Activated T-cell treated with anti-CD3 and anti-CD28 coated beads, Interleukin-2, amount 50 U/mL, for 1 hour (primary cell): ENCODE measurements at regions not wholly inside any gene's neighbourhood (a gene's known extent, or its start where the extent isn't known, plus 50 kb on each side); places are given as distances from the start of the nearest gene placed in this dataset.

Source experiments
- DNase-seq: peaks from one replicate; pipeline ENCODE4 v3.0.0-alpha.2; 2020

DNA sequence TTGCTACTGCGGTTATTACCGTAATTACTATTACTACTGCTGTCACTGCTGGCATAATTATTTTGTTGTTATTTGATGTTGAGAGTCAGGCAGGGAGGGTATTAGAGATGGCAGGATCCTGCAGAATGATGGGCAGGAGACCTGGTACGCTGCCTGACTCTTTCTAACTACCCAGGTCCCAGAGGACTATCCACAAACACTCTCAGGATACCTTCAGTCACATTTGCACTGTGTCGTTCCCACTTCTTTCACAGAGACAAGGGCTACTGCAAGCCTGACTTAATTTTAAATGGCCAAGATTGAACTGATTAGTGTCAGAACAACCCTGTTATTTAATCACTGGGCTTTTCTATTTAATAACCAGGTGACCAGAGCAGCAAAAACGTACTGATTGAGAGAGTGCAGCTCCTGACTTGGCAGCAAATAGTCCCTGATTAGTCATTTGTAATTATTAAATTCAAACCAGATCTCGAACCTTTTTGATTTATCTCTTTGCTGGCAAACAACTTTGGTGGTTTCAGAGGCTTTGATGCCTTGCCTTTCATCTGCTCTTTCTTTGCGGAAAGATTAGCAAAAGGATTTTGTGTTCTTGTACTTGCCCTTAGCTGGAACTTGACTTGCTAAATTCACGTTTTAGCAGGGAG is 88.8 kb upstream of the ARHGEF3 start:
- no peak for DNase-seq

DNA sequence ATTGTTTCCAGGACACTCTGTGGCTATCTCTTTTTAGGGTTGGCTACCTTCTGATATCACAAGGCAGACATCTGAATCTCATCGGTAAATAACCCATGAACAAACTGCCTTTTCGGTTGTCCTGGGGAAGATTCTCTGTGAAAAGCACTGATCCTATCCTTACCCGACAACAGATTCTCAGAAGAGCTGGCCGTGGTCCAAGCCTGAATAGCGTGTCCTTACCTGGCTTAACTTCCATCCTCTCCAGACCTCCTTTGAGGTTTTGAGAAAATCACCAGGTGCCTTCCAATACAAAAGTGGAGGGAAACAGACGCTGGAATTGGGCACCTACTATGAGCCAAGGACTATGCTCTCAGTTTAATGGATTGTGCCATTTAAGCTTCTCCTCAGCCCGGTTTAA is 87.4 kb upstream of the ARHGEF3 start:
- no peak for DNase-seq

DNA sequence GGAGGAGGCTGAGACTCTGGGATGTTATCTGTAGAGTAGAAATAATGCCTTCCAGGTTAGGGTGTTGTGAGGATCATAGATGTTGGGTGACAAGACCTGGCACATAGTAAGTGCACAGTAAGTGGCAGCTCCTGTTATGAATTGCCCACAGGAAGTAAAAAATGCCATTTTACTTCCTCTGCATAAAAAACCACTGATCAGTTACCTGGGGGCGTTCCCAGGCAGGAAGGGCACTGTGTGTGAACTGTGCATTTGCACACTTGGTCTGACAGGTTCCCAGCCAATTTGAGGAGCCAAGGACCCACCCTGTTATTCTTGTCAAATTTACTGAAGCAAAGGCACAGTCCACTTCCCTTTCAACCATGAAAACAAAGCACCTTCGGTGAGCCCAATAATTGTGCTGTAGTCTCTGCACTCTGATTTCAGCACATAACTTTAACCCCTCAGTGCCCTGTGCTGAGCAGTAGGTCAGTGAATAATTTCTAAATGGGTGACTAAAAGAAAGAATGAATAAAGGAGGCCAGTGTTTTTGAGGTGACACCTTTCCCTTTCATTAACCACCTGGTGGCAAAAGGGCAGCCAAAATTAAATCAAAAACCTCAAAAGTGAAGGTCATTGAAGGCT is 85.8 kb upstream of the ARHGEF3 start:
- no peak for DNase-seq

DNA sequence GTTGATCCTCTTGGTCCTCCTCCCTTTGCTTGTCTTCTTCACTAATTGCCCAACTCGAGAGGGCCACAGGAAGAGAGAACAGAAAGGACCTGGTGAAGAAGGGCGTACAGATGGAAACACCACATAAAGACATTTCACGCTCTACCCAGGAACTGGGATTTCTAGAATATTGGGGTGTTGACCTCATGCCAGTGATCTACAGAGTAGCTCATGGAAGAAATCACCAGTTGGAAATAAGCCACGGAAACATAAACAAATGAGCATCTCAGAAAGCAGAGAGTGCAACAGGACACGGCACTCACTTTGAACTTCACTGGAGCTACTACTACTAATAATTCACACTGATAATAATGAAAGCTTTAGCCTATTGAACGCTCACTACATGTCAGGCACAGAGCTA is 84.6 kb upstream of the ARHGEF3 start:
- DNase-seq, result no peak

DNA sequence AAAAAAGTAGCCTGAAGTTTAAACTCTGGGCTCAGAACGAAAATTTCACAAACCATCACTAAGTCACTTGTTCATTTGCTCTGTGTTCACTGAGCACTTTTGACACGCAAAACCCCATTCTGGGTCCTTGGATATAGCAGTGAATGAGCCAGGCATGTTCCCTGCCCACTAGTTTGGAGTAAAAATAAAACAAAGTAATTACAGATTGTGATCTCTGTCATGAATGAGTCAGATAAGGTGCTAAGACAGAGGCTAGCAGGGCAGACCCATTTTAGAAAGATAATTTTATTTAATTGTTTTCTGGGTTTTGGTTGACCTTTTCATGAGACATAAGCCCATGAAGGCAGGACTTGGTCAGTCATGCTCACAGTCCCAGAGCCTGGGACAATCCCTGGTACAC is 84.1 kb upstream of the ARHGEF3 start:
- DNase-seq, result no peak

DNA sequence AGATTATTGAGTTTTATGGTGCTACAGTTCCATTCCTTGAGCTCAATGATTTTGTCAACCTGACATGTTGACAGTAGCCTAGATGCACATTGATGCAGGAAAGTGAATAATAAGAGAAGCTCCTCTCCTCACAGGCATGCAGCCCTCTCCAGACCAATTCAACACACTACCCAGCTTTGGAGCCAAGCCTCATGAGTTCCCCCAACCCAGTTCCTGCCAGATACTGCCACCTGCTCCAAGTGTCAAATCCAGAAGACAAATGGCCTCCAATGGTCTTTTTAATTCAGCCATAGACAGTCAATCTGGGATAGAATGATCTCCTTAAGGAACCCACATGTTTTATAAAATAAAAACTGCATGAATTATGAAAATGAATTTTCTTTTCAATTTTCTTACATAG is 83.7 kb upstream of the ARHGEF3 start:
- DNase-seq, result no peak

DNA sequence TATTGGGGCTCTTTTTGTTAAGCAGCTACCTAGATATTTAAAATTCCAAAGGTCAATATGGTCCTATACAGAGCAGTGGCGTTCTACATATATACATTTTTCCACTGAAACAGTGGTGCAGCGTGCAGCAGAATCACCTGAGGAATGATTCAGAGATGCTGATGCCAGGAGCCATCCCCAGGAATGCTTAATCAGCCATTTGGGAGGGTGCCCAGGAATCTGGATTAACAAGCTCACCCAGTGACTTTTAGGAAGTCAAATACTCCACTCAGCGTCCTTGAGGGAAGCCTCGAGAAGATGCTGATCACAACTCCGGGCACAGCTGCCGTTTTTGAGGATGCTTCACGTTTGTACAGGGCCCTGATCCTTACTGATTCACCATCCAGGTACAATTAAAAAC is 82.6 kb upstream of the ARHGEF3 start:
- DNase-seq, result no peak

DNA sequence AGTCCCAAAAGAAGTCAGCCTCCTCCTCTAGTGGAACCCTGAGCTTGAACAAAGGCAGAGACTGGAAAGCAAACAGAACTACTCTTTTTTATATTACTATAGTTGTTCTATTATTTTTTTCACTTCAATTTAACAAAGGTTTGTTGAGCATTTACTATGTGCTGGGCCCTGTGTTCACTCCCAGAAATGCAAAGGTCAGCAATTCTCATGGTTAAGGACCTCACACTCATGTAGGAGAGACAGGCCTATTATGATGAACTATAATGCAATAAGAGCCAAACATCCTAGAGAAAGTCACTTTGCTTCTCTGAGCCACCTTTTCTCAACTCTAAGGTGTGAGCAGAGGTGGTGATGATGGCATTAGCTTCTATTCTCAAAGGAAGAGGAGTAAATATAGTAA is 82.1 kb upstream of the ARHGEF3 start:
- DNase-seq, result no peak

DNA sequence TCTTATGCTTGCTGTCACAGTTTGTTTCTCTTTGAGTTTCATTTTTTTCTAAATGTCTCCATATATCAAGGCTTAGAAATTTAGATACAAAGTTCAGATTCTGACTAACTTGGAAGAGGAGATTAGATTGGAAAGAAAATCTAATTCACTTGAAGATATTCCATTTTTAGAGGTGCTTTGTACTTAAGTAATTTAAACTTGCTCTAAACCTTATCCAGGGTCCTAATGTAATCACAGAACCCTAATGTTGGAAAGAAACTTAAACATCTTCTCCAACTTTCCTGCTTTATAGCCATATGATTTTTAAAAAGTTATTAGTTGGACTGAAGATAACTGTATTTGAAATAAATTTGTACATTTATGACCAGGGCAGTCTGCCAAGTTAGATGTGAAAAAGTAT is 81.1 kb upstream of the ARHGEF3 start:
- DNase-seq, result no peak

DNA sequence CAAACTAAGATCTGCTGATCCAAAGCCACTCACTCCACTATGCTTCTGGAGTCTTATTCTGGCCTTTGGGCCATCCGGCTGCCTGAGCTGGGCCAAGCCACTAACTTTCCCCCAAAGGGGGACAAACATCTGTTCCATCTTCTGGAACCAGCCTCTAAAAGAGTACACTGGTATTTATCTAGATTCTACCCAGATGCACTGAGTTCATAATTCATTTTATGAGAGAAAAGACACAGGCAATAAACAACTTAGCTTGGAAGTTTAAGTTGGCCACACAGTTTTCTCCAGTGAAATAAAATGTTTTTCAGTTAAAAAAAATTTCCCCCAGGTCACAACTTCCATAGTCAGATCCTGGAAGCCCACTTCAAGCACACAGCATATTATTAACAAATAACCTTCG is 80.1 kb upstream of the ARHGEF3 start:
- DNase-seq, result no peak

DNA sequence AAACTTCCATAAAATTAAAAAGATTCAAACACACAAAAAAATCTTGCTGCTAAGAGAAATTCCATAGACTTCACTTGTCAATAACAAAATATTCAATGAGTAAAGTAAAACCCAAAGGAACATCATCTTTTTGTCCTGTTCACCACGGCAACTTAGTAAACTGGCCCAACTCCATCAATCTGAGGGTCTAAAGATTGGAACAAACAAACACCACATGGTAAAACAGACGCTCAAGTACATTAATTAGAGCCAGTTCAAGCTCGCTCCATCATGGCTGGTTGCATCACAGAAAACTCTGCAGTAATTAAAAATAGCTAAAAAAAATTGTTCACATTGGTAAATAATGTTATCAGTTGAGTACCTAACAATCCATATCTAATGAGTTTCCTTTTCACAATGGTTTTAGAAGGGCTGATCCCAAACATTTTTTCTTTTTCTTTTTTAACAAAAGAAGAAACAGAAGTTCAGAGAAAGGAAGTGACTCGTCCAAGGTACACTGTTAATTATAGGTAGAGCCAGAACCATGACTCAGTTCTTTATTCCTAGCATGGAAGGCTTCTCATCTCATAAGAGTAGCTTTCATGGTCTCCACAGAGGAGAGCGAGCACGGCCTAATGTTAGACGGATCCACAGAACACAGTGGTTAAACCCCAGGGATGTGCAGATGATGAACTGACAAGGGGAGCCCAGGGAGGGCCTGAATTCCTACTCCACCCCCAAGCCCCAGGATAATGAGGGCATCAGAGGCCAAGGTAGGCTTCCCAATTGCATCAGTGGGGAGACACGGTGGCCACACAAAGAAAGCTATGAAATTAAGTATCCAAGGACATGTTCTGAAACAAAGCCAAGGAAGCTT is 79.2 kb upstream of the ARHGEF3 start:
- DNase-seq, result no peak

DNA sequence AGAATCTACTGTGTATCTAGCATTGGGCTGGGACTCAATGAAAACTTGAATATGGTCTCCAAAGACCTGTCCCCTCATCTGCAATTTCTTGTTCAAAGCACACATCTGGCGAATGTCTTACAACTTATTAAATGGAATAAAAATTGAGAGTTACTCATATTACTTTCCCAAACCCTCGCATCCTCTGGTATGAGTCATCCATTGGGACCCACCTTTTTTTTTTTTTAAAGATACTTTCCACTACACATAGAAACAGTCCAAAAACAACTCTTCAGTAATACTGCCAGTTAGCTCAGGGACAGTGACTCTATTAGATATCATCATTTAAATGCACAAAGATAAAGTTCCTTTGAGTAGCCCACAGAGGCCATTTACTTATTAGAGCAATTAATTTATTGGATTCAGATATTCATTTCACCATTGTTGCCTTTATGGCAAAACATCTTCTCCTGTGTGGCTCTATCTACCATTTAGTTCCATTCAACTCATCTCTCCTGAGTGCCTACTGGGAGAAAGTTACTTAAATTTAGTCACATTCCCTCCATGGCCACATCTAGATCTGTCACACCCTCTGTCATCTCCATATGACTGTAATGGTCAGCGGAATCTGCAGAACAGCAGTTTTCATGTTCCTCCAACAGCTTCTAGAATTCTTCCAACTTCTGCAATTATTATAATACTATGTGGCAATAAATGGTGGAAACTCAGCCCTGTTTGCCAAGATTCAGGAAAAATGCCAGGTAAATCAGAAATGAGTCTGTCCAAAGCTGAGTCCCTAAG is 77.9 kb upstream of the ARHGEF3 start:
- no peak for DNase-seq

DNA sequence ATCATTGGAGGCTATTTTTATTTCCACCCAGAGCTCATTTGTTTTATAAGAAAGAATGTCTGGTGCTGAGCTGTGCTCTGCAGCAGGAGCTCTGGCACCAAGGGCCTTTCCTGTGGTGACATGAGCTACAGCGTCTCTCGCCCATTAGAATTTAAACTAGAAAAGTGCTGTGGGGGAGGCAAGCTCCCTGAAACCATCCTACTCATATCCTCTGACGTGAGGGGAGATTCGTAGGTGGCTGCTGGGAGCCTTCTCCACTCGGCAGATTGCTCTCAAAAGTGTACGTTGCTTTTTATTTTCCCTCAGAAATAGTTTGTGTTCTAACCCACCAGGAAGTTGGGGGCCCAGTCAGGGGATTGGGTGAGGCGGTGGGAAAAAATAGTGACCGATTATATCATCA is 76.3 kb upstream of the ARHGEF3 start:
- DNase-seq, result peak; percentile 40

DNA sequence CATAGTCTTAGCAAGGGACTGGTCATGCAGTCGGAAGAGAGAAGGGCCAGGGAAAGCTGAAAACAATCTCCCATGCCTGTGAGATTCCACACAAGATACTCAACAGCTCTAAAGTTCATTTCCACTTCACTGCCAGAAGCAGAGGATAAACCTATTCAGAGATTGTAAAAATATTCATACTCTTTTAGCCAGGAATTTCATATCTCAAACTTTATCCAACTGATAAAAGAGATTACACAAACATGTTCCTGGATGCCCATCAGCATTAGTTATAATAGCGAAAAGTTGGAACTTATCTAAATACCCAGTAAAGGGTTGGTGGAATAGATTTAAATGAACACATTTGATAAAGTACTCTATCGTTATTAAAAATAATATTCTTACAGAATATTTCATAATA is 75.2 kb upstream of the ARHGEF3 start:
- no peak for DNase-seq

DNA sequence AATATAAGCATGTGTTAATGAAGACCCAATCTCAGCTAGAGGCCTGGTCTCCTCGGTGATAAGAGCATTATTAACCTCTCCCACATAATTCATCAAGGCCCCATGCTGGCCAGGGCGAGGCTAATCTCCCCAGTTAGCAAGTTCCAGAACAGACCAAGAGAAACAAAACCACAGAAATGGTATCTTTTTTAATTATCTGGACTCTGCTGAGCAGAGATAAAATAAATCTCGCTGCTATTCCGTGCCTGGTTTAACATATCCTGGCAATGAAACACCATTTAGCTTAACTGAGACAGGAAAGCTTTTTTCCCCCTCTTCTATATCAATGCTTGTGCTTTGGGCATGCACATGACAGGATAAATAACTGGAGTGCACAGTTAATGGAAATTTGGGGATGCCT is 72.5 kb upstream of the ARHGEF3 start:
- no peak for DNase-seq

DNA sequence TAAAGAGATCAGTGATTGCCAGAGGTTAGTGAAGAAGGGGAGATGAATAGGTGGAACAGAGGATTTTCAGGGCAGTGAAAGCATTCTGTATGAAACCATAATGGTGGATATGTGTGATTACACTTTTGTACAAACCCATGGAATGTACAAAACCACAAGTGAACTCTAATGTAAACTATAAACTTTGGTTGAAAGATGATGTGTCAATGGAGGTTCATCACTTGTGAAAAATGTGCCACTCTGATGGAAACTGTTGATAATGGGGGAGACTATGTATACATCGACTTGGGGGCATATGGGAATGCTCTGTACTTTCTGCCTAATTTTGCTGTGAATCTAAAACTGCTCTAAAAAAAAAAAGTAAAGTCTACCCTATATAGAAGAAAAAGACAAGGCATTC is 68.7 kb upstream of the ARHGEF3 start:
- DNase-seq, result no peak

DNA sequence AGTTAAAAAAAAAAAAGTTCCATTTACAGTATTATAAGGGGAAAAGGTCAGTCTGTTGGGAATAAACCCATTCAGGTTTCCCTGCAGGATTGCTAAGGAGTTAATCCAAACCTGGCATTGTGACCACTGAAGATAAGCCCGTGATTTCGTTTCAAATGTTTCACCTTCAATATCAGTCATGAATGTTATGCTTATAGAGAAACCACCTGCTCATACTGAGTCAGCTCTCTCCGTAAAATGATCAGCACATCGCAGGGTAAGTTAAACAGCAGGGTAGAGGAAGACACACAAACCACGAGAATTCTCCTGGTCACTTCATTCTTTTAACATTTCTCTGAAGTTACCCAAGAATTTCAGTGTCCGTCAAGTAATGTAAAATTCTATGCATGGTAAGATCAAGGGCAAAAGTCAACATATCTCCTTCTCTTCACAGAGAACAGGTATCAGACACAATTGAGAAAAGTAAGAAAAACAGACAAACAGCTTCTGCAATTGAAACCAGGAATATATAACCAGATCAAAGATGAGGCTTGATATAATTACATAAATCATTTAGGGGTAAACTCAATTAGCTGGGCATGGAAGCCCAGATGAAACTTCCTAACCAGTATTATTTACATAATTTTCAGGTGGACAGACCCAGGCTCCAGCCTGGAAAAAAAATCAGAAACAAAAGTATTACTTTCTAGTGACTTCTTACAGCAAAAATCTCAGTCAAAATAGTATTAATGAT is 67.6 kb upstream of the ARHGEF3 start:
- no peak for DNase-seq

DNA sequence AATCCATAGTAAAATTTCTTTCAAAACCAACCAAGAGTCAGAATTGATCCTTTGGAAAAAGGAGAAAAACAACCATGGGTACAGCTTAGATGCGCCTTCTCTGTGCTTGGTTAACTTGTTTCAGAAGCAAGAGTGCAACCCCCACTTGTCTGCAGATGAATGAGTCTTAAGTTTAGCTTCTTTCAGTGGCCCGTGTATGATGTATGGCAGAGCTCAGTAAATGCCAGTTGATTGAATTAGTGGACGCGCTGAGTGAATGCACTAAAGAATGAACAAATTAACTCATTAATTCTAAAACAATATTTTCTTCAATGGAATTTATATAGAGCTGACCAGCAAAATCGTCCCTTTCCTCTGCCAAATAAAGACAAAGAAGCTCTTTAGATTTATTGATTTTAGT is 67.0 kb upstream of the ARHGEF3 start:
- DNase-seq, result no peak

DNA sequence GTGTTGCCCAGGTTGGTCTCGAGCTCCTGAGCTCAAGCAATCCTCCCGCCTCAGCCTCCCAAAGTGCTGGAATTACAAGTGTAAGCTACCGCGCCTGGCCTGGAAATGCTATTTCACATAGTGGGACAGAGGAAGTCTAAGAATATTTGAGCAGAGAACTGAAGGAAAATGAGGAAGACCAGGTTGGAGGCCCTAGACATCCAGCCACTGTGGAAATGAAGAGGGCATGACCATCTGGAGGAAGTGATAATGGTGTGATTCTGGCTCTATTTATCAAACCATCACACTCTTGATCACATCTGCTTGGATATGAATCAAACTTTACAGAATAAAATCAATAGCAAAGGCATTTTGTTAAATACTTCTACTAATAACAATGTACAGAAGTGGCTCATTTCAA is 65.9 kb upstream of the ARHGEF3 start:
- no peak for DNase-seq

DNA sequence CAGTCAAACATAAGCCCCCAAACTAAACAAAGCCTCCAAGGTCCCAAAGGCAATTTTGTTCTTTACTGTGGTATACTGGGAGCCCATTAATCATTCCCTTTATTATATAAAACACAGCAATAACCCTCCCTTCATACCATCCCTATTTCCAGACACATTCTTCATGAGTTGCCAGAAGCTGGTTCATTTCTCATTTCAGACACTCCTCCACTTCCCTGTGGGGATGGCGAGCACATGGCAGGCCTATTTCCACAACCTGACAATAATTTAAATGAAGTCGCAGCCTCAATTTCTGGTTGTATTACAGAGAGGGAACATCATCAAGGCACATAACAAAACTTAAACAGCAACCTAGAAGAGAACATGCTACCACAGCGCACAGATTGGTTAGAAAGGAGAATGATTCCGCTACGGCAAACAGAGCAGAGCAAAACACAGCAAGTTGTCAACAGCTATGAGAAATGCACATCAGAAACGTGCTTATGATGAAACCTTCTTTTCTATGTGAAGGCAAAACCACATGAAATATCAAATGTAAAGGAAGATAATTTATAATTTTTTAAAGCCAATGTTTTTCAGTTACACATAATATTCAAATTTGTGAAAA is 63.3 kb upstream of the ARHGEF3 start:
- DNase-seq, result no peak

DNA sequence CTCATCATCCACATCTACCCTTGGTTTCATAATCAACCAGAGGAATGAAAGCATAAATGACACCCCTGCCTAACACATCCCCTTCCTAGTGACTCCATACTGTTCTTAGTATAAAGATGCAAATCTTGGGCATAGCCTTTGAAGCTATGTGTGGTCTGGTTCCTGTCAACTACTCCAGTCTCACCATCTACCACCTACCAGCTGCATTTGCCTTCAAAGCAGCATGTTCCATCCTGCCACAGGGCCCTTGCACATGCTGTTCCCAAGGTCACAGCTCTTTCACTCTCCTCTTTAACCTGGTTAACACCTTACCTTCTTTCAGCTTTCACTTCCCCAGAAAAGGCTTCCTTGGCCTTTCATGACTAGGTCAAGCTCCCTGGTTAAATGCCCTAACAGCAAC is 62.3 kb upstream of the ARHGEF3 start:
- DNase-seq, result no peak

DNA sequence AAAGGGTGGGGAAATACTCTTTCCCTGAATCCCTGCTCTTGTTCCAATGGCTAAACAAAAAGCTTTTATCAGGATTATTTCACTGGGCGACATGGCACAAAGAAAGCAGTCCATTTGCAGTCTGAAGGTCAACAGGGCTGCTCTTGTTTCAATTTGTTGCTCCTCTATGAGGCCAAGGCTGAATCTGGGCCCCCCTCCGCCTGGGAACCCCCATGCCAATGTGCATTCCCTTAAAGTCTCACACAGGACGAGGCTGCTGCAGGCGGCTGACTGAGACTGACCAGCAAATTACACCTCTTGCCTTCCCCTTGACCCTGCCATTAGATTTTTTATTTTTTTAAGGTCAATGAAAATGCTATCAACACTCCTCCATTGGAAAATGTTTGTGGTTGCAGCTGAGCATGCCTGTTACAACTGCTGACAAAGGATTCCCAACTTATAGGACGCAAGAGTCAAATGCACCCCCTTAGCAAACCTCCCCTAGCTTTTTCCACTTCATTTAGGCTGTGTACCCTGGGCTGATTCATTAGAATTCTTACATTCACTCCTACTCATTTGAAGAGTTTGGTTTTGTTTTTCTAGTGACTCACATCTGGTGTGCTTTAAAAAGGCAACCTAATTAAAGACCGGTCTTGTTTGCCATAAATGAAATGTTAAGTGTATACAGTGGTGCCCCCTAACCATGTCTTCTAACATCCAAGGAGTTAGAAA is 60.8 kb upstream of the ARHGEF3 start:
- DNase-seq, result no peak
